Activated CD8-positive, alpha-beta memory T cell treated with anti-CD3 and anti-CD28 coated beads, Interleukin-2, amount 50 U/mL, for 48 hours (primary cell): ENCODE measurements at regions not wholly inside any gene's neighbourhood (a gene's known extent, or its start where the extent isn't known, plus 50 kb on each side); places are given as distances from the start of the nearest gene placed in this dataset.
"Not testable (repeated sequence)": the region's sequence is repeated elsewhere in the genome, so short reads cannot be mapped to it uniquely, and the experiment has no call there.

ENCODE experiments used
- DNase-seq: peaks from one replicate; pipeline ENCODE4 v3.0.0-alpha.2; 2020

GRCh38 chr22:48431014-48431413 is 1396.7 kb downstream of the BRD1 start:
- DNase-seq: no peak

DNA sequence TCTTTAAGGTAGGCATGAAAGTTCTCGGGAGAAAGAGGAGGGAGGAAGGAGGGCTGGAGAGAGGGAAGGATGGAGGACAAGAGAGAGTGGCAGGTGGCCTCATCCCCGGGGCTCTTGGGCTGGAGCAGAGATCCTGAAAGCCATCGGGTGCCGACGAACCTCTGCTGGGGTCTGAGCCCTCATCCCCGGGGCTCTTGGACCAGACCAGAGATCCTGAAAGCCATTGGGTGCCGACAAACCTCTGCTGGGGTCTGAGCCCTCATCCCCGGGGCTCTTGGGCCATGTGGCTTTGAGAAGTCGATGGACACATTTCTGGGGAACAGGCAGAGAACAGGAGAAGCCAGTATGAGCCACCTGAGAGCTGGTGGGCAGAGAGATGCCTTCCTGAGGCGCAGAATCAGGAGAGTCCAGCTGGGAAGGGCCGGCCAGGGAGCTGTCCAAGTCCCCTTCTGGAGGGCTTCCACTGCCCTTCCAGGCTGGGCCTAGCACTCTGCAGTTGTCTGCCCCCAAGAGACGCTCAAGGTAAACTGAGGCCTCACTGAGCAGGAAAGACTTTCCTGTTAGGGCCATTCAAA is 1398.1 kb downstream of the BRD1 start:
- DNase-seq: no peak

- no peak for DNase-seq
These were observed 1398.9 kb downstream of the BRD1 start for GRCh38 chr22:48428631-48429371.

- DNase-seq: no peak
These were observed 1399.9 kb downstream of the BRD1 start for GRCh38 chr22:48427731-48428211.

GRCh38 chr22:48426466-48427380 is 1401.0 kb downstream of the BRD1 start:
- DNase-seq: no peak

GRCh38 chr22:48425641-48426040 is 1402.0 kb downstream of the BRD1 start:
- DNase-seq: no peak

- no peak for DNase-seq
These were observed 1402.6 kb downstream of the BRD1 start for GRCh38 chr22:48425091-48425506.

DNA sequence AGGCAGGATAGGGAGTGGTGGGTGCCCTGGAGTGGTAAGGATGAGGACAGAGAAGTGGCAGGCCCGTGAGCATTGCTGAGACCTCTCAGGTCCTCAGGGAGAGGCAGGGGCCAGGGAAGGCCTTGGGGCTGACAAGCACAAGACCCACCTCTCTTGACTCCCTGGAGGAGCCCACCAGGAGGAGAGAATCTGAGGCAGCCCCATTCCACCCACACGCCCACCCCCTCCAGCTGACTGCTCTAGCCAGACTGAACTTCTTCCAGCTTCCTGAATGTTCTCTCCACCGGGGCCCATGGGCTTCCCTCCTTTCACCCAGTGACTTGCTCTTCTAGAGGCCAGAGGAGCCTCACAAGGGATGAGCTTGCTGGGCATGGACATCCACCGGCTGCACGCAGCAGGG is 1403.0 kb downstream of the BRD1 start:
- DNase-seq: no peak

- DNase-seq: no peak
These were observed 1403.5 kb downstream of the BRD1 start for GRCh38 chr22:48424201-48424627.

DNA sequence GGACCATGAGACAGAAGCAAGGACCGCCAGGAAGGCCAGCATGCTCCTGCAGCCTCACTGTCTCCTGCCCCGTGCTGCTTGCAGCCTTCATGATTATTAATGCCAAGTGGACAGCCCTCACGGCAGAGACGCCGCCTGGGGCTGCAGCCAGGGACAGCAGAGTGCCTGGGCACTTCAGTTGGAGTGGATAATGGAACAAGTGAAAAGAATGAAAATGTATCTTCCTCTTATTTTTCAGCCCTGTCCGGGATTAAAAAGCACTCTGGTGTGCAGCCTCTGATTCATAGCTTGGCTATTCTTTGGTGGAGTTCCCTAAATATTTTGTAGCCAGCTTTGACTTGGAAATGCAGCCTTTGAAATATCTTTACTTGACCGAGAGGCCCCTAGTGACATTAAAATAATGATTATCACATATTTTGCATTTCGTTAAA is 1404.2 kb downstream of the BRD1 start:
- DNase-seq: no peak

DNA sequence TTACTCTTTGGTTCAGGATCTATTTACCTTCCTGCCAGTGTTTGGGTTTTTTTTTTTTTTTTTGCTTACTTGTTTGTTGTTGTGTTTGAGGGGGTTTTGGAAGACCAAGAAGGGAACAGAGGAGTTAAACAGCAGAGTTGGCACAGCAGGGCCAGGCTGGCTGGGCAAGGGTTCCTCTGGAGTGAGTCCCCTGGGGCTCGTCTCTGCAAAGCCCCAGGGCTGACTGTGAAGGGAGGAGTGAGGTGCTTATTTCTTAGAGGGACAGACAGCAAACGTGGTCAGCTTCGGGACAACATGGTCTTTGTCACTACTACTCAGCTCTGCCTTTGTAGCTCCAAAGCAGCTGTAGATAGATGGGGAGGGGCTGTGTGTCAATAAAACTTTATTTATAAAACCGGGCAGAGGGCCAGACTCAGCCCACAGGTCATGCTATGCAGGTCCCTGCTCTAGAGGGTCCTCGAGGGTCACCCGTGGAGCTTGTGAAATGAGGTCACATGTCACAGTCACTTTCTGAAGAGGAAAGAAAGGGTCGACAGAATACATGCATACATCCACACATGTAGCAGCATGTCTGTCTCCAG is 1404.7 kb downstream of the BRD1 start:
- DNase-seq: no peak

DNA sequence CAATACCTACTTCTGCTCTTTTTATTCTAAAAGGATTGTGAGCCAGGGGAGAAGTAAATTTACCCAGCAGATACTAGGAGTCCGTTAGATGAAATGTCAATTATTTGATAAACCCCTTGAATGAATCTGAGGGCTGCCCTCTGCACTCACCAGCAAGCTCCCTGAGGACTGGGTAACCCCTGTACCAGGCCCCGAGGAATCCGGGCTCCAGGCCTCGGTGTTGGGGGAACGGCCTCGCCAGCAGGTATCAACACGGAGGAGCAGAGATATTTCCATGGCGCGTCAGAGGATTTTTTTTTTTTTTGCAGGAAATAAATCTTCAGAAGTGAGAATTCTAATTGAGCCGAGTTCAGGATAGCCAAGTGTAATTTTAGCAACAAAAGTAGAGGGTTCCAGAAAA is 1408.8 kb downstream of the BRD1 start:
- DNase-seq: no peak

- DNase-seq: no peak
These were observed 1410.2 kb downstream of the BRD1 start for GRCh38 chr22:48417225-48418070.

DNA sequence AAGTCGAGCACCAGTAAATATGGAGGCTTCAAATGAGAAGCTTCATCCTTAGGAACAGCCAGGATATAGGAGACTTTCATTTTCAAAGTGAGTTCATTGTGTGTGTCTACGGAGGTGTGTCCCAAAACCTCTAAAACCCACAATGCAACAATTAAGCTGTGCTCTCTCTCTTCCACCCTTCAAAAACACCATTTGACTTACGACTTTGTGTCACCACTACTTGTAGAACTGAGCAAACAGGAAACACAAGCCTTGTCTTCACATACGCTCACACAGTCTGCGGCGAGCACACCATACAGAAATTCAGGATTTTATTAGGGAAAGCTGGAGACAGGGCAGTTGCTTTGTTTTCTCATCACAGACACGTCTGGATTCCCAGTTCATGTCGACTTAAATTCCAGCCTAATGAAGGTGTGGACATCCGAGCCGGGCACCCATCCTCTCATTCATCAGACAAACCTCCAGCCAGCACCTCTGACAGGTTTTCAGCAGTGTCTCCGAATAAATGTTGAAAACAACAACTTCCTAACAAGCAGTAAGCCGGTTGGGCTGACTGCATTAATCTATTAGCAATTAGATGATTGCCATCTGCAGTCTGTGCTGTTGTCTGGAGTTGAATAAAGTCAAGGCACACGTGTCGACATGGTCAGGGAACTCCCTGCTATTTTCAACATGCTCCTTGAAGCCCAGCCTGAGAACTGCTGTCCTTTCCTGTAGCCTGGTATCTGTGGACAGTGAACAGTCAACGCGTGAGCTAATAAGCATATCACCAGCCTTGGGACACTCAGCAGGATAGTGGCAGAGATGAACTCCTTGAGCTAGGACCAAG is 1411.1 kb downstream of the BRD1 start:
- no peak for DNase-seq

DNA sequence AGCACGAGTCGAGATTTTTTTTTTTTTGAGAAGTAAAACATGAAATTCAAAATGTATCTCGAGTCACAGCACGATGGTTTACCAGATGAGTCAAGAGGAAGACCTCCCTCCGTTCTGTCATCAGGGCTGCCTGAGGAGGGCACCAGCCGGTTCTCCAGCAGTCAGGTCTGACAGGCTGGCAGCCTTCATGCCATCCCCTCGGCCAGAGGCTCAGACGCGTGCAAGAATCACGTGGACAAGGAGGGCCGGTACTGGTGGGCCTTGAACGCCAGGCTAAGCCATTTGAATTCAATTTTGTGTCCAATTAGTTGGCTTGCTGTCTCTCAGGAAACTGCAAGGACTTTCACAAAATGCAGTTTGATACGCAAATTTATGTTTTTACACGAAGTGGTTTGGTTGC is 1412.2 kb downstream of the BRD1 start:
- DNase-seq: no peak

- no peak for DNase-seq
These were observed 1413.0 kb downstream of the BRD1 start for GRCh38 chr22:48414651-48415050.

- DNase-seq: not testable (repeated sequence)
These were observed 1414.7 kb downstream of the BRD1 start for GRCh38 chr22:48412931-48413330.

GRCh38 chr22:48410536-48410935 is 1417.1 kb downstream of the BRD1 start:
- DNase-seq: no peak

- DNase-seq: no peak
These were observed 1420.3 kb downstream of the BRD1 start for GRCh38 chr22:48407256-48407955.

DNA sequence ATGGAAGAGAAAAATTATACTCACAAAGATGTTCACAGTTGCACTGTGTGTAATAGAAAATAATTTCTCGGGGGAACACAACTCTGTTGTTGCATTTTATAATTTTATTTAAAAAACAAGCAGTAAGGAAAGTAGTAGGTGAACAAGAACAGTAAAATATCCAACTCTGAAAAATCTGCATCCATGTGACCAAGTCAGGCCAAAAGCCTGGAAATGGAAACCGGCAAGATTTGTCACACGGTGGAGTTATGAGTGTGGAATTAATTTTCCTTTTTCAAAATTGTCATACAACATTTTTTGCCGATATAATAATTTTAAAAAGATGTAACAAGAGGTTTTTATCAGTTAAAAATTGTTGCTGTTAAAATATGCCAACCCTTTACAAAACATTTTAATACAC is 1421.5 kb downstream of the BRD1 start:
- DNase-seq: no peak

- DNase-seq: no peak
These were observed 1421.9 kb downstream of the BRD1 start for GRCh38 chr22:48405741-48406140.
